ENCODE measurements at regions not wholly inside any gene's neighbourhood (a gene's known extent, or its start where the extent isn't known, plus 50 kb on each side); places are given as distances from the start of the nearest gene placed in this dataset.

- no peak for TF ChIP-seq POLR2AphosphoS5 (IDR thresholded peaks at IDR 0.05)
- no peak for TF ChIP-seq CTCF (IDR thresholded peaks at IDR 0.05)
Measured at GRCh38 chr22:34454598-34454997, 534.3 kb upstream of the LARGE1 start.
